Stomach (tissue), 8 donors: ENCODE measurements at regions not wholly inside any gene's neighbourhood (a gene's known extent, or its start where the extent isn't known, plus 50 kb on each side); places are given as distances from the start of the nearest gene placed in this dataset.

Experiments
- DNase-seq, 2 donors: peaks; one replicate each; pipeline versions ENCODE4 v3.0.0 to v3.0.0-alpha.2; 2013 to 2019
- H3K27ac ChIP-seq, 5 donors: fragments of 200-600 bp in 4 of 5; sonication (generic) in 4 of 5; one replicate each; pipeline ENCODE4 v1.5.1; 2013 to 2019; ENCODE audit warnings: mild to moderate bottlenecking in 1 of 5, moderate library complexity in 1 of 5
- H3K27me3 ChIP-seq, 3 donors: fragments of 200-600 bp; sonication (generic); one replicate each; pipeline ENCODE4 v1.5.1; 2017 to 2019; ENCODE audit warnings: mixed run types in 1 of 3
- H3K36me3 ChIP-seq, 4 donors: fragments of 200-600 bp; sonication (generic); 1 replicate in 3 of 4; 2 replicates in 1 of 4; pipeline ENCODE4 v1.5.1; 2016 to 2019
- H3K4me1 ChIP-seq, 4 donors: fragments of 200-600 bp; sonication (generic); one replicate each; pipeline ENCODE4 v1.5.1; 2016 to 2019
- H3K4me3 ChIP-seq, 4 donors: fragments of 200-600 bp; sonication (generic) in 3 of 4; one replicate each; pipeline ENCODE4 v1.5.1; 2016 to 2019; ENCODE audit warnings: mild to moderate bottlenecking in 1 of 4
- H3K9me3 ChIP-seq, 4 donors: fragments of 200-600 bp; sonication (generic); one replicate each; pipeline ENCODE4 v1.5.1; 2016 to 2019
- CTCF ChIP-seq, 7 experiments: fragments of 450-650 bp in 4 of 7; fragments of 200-600 bp in 3 of 7; sonication (generic) in 3 of 7; IDR thresholded peaks; one replicate each; pipeline ENCODE4 v1.5.1; 2016 to 2019; ENCODE audit warnings: antibody characterized with exemption in 7 of 7, control low read depth in 2 of 7, mild to moderate bottlenecking in 1 of 7
- EP300 ChIP-seq: sonication (generic); formaldehyde crosslinking; IDR thresholded peaks from one replicate; pipeline ENCODE4 v1.6.1; 2017; ENCODE audit warnings: antibody characterized with exemption
- POLR2A ChIP-seq, 4 donors: fragments of 450-650 bp; IDR thresholded peaks; one replicate each; pipeline ENCODE4 v1.6.1; 2016; ENCODE audit warnings: antibody characterized with exemption in 4 of 4, control low read depth in 2 of 4, mild to moderate bottlenecking in 1 of 4, moderate library complexity in 1 of 4
- POLR2AphosphoS5 ChIP-seq, 3 donors: sonication (generic); formaldehyde crosslinking; IDR thresholded peaks; one replicate each; pipeline ENCODE4 v1.6.1; 2016; ENCODE audit warnings: antibody characterized with exemption in 3 of 3
- WGBS, 5 donors: extraction: QIAGEN DNeasy Blood & Tissue Kit in 3 of 5; methylation state at CpG; one replicate each; pipeline versions ENCODE4 v1.1.5 to v1.1.7; 2013 to 2018; 5-methylcytosine and 5-hydroxymethylcytosine counted together
- intact Hi-C: fragments of 100-400 bp; cut with DNase I; formaldehyde crosslinking; loops from one replicate; pipeline ENCODE4 v1.15.1; 2023; ENCODE audit warnings: low total_unique reads
- donor health status: healthy with polysubstance abuse.
- donor health status: Bipolar disorder and iron deficiency.
- donor health status: healthy.

- no peak for DNase-seq
- TF ChIP-seq POLR2A (IDR thresholded peaks at IDR 0.05) (no peak), CTCF (IDR thresholded peaks at IDR 0.05) (no peak), POLR2AphosphoS5 (IDR thresholded peaks at IDR 0.05) (no peak), EP300 (no peak)
- no peak overlapping the region for H3K27ac ChIP-seq
- intact Hi-C loops, result no loop called here
- no peaks in the 10 kb centered on the region for H3K9me3 ChIP-seq
- no peak overlapping the region for H3K4me3 ChIP-seq
- 40 to 45% (median 42%) methylated on average over 5 of the region's 5 CpGs for WGBS, 5 donors
- no peaks in the 10 kb centered on the region for H3K36me3 ChIP-seq
- no peaks in the 10 kb centered on the region for H3K4me1 ChIP-seq
- H3K27me3 ChIP-seq, result no peaks in the 10 kb centered on the region
Observed at GRCh38 chr18:28794459-28795245, 617.7 kb upstream of the CDH2 start.

GRCh38 chr18:28793901-28794300 lies 617.0 kb upstream of the CDH2 start:
- H3K4me1 ChIP-seq, result no peaks in the 10 kb centered on the region
- no peaks in the 10 kb centered on the region for H3K36me3 ChIP-seq
- no peaks in the 10 kb centered on the region for H3K9me3 ChIP-seq
- H3K4me3 ChIP-seq, result no peak overlapping the region
- no peak overlapping the region for H3K27ac ChIP-seq
- peak in 1 of 2 donors; percentile 45 for DNase-seq
- TF ChIP-seq POLR2AphosphoS5 (IDR thresholded peaks at IDR 0.05) (no peak), EP300 (no peak), CTCF (IDR thresholded peaks at IDR 0.05) (no peak), POLR2A (IDR thresholded peaks at IDR 0.05) (no peak)
- intact Hi-C loops, result no loop called here
- no peaks in the 10 kb centered on the region for H3K27me3 ChIP-seq
- 23 to 40% (median 30%) methylated on average over 1 of the region's 1 CpG for WGBS, 5 donors

GRCh38 chr18:28792404-28793086 lies 615.6 kb upstream of the CDH2 start:
- H3K4me1 ChIP-seq, result no peaks in the 10 kb centered on the region
- no peak for DNase-seq
- H3K36me3 ChIP-seq, result no peaks in the 10 kb centered on the region
- TF ChIP-seq EP300 (no peak), POLR2AphosphoS5 (IDR thresholded peaks at IDR 0.05) (no peak), POLR2A (IDR thresholded peaks at IDR 0.05) (no peak), CTCF (IDR thresholded peaks at IDR 0.05) (no peak)
- H3K4me3 ChIP-seq, result no peak overlapping the region
- no peaks in the 10 kb centered on the region for H3K9me3 ChIP-seq
- H3K27me3 ChIP-seq, result no peaks in the 10 kb centered on the region
- WGBS, 5 donors, result 28 to 43% (median 40%) methylated on average over 4 of the region's 4 CpGs
- intact Hi-C loops, result no loop called here
- no peak overlapping the region for H3K27ac ChIP-seq

GRCh38 chr18:28791101-28791500 lies 614.2 kb upstream of the CDH2 start:
- Histone ChIP-seq H3K36me3 (no peaks in the 10 kb centered on the region), H3K4me3 (no peak overlapping the region), H3K27ac (no peak overlapping the region), H3K4me1 (no peaks in the 10 kb centered on the region), H3K27me3 (no peaks in the 10 kb centered on the region), H3K9me3 (no peaks in the 10 kb centered on the region)
- DNase-seq, result no peak
- 70 to 83% (median 74%) methylated on average over 2 of the region's 2 CpGs for WGBS, 5 donors
- intact Hi-C loops, result no loop called here
- no peak for TF ChIP-seq EP300
- no peak for TF ChIP-seq POLR2A (IDR thresholded peaks at IDR 0.05)
- no peak for TF ChIP-seq CTCF (IDR thresholded peaks at IDR 0.05)
- TF ChIP-seq POLR2AphosphoS5 (IDR thresholded peaks at IDR 0.05), result no peak
